ENCODE measurements at regions not wholly inside any gene's neighbourhood (a gene's known extent, or its start where the extent isn't known, plus 50 kb on each side); places are given as distances from the start of the nearest gene placed in this dataset.

DNA sequence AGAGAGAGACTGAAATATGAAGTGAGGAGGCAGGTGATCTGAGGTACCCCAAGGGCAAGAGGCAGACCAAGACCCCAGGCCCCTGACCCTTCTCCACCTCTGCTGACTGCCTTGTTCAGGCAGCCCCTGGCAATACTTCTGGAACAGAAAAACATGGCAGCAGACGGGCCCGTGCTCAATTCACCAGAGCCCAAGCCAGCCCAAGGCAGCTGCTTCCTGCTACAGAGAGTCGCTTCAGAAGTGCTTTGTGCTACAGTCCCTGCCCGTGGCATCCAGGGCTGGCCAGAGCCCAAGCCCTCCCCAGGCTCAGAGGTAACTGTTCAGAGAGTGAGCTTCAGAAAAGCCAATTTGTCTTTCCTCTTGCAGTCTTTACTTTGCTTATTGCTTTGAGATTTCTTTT is 151.4 kb upstream of the FSTL4 start:
- no peak for DNase-seq

DNA sequence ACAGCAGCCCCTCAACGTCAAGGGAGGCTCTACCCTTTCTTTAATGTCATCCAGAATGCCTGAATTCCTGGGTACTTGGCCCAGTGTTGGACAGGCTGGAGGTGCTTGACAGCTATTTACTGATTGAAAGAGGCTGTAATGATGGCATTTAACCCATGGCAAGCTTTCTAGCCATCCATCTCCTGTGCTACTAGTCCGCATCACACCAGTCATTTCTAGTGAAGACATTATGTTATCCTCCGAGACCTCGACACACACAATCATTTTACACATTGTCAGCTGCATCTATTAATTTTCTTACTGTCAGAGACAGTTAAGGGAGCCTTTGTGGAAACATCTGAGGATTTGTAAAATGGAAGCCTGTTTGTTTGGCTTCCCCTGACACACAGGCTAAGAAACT is 149.3 kb upstream of the FSTL4 start:
- DNase-seq: no peak

DNA sequence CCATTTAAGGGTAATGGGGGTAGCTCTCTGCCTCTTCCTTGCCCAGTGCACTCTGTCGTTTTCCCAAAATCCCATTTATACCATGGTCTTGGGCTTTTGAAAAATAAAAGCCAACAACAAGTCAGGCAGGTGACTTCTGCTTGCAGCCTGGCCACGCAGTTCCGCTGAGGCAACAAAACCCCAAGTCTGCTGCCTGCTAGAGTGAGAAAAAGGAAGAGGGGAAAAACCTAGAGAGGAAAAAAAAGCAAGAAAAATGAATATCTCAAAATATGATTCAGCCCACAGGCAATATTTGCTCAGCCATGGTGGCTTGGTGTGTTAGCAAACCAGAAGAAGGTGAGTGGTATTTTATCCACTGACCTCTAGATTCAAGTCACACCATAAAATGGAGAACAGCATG is 148.2 kb upstream of the FSTL4 start:
- DNase-seq: no peak

DNA sequence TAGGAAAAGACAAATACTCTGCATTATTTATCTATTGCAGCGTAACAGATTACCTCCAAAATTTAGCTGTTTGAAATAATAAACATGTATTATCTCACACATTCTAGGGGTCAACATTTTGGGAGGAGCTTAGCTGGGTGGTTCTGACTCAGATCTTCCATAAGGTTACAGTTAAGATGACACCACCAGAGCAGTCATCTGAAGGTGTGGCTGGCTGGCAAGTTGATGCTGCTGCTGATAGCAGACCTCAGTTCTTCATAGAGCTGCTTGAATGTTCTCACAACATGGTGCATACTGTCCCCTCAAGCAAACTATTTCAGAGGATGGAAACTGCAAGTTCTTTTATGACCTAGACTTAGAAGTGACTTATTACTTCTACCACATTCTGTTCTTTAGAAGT is 146.3 kb upstream of the FSTL4 start:
- DNase-seq: no peak

DNA sequence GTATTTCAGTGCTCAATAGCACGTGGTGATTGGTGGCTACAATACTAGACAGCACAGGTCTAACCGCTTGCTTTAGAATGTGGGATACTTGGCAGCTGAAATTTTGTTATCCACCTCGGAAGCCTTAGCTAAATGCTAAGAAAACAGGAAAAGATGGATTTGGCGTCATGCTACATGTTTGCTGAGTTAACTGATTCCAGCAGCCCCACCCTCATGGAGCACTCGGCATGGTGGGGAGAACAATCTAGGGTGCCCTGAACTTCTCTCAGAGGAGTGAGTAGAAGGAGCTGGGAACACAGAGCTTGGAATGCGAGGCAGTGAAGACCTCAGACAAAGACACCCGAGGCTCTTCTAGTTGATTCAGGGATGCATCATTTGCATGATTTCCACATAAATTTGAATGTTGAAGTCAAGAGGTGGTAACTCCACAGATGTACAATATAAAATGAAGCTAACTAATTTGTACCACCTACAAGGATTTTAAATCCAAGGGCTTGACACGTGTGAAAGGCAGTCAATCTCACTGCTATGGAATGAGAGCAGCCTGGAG is 145.1 kb upstream of the FSTL4 start:
- DNase-seq: no peak

DNA sequence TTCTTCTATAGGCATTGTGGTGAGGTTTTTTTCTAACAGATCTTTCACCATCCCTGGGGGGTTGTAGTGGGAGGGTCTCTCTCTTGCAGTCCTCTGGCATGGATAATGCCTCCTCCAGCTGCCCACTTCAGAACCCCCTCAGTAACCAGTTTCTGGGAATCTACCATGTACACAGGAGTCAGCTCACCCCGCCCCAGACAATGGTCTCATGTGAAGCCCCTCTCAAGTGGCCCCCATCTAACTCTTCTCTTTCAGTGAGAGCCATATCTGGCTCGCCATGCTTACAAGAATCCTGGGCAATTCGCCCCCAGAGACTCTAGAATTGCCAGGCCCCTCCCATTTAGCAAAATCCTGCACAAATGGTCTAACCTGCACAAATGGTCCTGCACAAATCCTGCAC is 144.4 kb upstream of the FSTL4 start:
- no peak for DNase-seq

DNA sequence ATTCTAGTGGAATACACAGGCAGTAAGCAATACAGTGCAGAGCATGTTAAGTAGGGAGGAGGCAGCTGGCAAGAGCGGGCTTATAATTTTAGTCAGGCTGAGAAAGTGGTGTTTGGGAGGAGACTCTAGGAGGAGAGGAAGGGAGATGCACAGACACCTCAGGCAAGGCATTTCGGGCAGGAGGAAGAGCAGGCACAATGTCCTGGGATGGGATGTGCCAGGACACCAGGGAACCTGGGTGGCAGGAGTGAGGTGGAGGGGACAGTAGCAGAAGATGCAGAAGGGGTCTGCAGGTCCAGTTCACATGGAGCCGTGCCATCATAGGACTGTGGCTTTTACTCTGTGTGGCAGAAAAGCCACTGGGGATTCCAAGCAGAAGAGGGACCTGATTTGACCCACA is 143.7 kb upstream of the FSTL4 start:
- DNase-seq: no peak

DNA sequence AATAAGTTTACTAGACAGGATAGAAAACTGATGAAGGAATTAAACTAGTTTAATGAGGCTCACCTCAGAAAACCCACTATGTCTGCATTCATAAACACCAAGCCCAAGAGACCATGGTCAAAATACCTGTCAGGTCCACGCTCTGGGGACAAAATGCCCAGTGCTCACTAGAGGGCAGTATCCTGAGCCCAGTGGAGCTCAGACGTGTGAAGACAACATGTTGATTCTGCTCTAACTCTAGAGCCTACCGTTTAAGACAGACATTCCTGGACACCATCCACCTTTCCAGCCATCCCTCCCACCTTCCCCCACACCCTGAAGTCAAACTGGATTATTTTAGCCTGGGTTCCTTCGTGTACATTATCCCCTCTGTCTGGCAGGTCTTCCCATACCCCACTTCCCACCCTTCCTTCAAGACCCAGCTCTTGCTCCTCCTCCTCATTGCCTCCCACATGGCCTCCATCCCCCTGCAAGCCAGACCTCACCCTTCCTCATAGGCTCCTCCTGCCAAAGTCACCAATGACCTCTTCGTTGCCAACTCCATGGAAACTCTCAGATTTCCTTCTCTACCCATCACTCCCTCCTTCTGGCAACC is 142.3 kb upstream of the FSTL4 start:
- DNase-seq: peak; percentile 35 to 63 (median 57)

DNA sequence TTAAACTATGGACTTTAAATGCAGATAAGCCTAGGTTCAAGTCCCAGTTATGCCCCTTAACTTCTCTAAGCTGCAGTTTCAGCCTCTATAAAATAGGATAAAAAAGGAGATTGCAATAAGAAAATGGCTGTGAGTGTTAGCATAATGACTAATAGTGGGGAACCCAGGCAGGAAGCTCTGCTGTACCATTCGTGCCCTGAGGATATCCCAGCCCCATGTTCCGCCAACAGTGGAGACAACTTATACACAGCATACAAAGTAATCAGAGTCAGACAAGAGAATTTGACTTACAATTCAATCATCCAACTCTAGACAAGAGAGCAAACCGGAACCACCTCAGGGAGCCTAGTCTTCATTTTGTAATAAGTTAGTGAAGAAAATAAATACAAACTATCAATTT is 141.5 kb upstream of the FSTL4 start:
- peak in 1 of 4 experiments; percentile 2 for DNase-seq

DNA sequence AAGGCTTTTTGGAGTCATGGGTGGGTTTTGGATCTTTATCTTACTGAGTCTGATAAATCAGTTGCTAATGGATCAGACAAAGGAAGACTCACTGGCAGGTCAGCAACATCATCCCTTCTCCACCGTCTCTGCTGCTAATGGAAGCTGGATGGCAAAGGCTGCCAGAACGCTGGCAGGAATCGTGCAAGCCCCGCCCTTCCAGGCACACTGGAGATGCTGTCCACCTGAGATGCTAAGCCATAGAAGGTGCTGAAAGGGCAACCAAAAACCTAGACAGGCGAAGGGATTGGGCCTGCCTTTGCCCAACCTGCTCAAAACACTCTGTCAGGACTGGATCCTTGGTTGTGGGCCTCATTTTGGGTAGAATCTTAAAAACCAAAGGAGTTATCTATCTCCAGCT is 139.5 kb upstream of the FSTL4 start:
- DNase-seq: no peak

DNA sequence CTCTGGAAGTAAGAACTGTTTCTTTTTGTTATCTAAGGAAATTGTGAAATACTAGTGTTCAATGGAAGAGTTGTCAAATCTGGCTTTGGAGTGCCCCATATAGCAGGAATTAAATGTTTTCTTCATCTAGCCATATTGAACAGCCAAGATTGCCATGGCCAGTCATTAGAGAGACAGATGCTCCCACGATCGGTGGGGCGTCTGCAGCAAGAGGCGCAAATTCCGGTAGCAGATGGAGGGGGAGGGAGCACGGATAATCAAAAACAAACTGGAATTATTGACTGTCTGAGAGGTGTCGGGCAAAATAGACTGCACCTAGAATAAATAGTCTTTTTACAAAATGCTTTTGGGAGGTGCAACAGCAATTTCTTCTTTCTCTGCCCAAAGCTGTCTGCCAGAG is 139.1 kb upstream of the FSTL4 start:
- DNase-seq: no peak

DNA sequence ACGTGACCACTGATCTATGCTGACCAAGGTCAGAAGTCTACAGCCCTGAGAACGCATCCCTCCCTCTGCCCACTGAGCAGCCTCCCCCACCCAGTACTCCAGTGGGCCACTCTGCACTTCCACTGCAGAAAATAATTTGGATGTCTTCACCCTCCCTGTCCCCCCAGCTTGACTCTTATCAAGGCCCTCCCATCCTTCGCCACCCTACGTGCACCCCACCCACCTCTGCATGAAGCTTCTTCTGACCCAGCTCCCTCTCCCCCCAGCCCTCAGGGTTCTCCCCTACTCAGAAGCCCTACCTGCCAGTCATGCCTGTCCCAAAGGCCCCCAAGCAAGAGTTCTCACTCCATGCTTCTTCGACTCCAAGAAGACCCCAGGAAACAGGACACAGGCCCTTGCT is 138.5 kb upstream of the FSTL4 start:
- DNase-seq: no peak

DNA sequence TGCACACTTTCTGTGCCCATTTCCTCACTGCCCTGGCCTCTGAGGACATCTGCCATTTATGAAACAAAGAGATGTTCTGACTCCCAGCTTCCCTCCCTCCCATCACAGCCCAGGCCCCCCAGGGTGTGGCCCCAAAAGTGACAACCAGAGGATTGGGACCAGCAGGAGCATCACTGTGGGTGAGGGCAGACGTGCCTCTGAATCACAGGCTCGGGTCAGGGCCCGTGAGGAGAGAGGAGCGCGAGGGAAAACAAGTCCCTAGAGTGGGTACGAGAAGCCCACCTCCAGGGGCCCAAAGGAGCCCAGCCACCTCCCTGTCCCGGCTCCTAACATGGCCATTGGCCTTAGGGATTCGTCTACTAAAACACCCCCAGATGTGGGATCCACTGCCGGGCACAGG is 138.0 kb upstream of the FSTL4 start:
- no peak for DNase-seq

DNA sequence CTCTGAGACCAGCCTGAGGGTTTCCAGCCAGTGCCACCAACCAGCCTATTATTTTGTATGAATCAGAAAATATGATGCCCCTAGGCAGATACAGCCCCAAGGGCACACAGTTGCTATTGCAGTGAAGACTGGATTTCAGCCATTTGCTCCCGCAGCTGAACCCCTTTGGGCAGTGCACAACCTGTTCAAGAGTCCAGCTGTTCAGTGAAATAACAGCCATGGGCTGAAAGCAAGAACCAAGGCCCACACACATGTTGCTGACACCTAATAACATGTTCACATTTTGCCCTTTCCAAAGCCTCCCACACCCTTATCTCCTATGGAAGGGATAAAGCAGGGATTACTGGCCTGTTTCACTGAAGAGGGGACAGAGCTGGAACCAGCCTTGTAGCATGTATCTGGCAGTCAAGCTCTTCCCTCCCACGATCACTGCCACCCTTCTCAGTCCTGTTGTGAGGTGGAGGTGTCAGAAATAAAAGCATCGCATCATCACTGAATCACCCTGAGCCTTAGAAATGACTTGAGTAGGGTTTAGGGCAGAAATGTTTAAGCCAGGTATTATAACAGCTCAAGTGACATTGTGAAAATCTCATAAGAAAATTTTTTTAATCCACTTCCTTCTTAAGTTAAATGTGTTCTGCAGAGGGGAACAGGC is 137.1 kb upstream of the FSTL4 start:
- no peak for DNase-seq

DNA sequence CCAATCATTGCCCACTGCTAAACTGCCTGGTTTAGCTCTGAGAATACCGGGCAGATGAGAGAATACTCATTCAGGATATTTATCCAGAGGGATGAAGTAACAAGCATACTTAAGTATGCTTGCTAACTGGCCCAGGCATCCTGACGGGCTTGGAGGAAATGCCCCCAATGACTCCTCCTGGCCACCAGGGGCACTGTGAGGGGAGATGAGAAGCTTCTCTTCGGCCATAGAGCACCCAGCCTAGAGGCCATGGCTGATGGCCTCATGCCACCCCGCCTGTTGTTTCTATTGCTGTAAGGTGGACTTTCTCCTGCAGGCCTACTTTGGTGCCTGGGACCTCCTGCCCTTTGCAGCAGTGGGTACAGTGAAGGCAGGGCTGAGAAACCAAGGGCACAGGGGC is 134.5 kb upstream of the FSTL4 start:
- peak; percentile 3 to 32 (median 8) for DNase-seq

DNA sequence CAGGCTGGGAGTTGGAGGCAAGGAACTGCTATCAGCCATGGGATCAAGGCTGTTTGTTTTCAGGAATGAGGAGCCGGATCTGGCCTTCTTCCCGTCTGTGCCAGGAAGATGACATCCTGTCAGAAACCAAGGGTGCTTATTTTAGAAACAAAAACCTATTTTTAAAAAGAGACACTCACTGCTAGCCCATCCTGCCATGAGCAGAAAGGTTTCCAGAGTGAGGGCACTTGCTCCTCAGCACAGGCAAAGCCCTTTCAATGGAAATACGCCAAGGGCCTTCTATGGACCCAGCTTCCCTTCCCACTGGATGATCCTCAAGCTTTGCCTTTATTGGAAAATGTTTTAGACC is 132.6 kb upstream of the FSTL4 start:
- DNase-seq: no peak

DNA sequence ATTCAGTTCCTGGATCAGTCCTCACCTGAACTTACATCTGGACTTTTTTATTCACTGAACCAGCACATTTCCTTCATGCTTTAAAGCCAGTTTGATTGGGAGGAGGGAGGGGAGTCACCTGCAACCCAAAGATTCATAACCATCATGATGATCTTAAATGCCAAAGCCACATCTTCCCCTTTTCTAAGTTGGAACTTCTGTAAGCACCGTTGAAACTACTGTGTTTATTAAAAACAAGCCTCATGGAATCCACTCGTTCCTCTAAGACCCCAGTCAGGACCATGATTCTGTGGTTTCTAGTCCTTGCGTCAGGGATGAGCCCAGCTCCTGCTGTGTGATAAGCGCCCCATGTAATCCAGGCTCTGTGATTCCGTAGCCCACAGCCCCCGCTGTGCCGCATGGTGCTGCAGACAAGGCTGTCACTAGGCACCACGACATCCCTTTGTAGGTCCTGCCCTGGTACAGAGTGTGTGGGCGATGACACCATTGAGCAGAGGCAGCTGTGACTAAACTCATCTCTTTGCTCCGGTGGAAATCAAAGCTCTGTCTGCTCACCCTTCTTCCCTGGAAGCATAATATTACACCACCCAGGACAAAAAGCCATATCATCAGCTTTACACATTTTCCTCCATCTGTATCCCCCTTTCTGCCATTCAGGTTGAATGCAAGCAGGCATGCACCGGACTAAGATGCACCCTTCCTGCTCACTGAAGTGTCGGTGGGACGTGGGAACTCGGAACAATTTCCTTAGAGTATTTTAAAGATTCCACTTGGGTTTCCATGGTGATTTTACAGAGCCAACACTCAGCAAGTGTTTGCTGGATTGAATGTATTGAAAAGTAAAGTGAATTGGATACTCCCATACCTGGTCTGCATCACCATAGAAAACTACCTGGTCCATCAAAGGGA is 132.0 kb upstream of the FSTL4 start:
- DNase-seq: no peak

DNA sequence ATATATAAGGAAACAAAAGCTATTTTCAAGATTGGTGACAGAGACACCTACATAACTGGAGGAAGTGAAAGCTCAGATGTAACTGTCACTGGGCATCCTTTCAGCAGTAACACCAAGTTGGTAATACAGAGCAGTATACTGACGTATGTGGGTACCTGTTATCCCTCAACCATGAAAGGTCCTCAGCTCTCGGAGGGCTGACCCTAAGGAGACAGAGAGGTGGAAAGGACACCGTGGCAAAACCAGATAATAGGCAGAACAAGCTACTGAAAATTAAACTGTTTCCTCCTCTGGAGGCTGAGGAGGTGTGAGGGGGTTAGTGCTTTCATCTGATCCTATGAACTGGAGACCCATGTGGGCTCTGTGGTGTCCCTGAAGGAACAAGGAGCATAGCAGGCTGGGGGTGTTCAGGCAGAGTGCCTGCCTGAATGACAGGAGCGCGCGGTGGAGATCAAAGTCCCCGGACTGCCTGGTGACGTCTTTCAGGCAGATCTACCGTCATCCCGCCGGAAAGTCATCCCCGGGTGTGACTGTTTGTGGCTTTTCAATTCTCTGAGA is 130.2 kb upstream of the FSTL4 start:
- no peak for DNase-seq

DNA sequence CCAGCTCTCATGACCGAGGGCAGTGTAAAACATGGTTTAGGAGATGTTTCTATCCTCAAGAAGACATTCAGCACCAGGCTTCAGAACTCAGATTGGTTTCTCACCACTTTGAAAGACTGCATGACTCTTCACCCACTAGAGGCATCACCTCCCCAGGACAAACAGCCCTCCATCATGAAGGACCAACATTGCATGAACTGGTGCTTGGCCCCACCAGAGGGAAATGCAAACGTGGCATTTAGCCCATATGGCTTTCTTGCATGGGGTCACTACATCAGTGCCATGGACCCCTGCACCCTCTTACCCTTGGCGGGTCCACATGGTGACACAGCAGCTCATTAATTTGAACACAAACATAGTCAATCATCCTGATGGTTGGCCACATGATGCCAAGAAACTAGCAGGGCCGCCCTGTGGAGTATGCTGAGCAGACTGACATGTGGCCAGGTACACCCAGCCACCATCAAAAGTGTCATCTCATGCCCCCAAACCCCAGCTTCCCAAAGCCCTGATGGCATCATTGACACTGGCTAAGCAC is 129.5 kb upstream of the FSTL4 start:
- no peak for DNase-seq

DNA sequence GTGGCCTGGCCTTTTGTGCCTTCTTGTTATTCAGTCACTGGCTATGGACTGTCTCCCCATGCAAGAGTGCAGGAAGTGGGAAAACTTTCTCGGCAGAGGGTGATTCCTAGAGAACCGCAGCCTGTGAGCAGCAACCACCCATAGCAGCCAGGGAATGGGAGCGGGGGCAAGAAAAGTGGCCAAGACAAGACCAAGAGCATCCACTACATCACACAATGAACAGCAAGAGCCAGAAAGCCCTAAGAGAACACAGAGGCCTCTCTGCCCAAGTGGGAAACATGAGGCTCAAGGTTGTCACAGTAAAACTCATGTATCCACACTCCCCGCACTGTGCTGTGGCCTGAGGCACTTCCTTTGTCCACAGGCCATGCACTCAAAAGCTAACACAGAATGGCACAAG is 129.1 kb upstream of the FSTL4 start:
- DNase-seq: no peak

DNA sequence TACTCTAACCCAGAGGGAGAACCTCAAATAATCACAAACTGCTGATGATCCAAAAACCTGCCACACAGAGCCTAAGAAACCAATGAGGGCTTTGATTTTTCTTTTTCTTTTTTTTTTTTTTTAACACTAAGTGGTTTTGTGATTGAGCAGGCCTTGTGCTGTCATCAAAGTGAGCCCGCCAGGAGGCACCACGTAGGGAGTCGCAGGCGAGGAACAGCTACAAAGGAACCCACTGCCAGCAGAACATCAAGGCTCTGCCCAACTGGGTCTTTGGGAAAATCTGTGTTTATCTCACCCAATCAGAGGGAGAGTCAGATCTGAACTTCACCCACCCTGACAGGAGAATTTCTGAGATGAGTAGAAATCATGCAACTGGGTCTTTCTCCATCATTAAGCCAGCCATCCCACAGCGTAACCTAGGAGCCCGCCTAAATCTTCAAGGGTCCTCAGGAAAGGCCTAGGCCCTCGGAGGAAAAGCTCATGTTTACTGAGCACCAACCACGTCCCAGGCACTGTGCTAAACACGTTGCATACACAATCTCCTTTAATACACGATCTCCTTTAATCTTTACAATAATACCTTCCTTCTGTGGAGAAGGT is 126.9 kb upstream of the FSTL4 start:
- DNase-seq: no peak

DNA sequence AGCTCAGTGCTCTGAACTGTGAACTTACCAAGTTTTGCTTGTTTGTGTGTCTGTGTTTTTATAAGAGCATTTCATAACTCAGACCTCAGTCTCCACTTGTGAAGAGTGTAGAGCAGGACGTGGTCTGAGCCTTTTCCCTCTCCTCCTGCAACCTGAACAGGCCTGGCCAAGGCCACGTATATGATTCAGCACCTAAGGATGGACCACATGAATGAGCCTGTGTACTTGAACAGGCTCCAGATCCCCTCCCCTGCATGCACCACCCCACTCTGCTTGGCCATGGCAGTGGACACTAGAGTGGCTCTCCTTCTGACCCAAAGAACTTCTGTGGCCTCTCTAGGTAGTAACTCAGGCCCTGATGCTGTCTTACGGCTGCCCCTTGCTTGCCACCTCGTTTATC is 125.9 kb upstream of the FSTL4 start:
- no peak for DNase-seq

DNA sequence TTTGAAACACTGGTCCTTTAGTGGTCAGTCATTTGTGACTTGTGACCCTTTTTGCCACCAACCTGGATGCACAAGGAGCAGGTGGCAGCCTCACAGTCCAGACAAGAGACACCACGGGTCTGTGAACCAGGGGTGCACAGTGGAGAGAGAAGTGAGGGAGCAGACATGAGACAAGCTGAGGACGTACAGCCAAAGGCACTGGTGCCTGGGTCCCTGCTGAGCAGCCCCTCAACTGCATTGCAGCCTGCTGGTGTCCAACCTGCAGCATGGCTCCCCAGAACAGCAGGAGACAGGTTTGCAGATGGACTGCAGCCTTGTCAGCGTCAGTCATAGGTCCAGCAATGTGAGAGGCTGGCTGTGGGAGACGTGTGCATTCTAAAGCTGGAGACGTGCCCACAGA is 124.2 kb upstream of the FSTL4 start:
- DNase-seq: no peak
